LoVo (cell line): ENCODE measurements at regions not wholly inside any gene's neighbourhood (a gene's known extent, or its start where the extent isn't known, plus 50 kb on each side); places are given as distances from the start of the nearest gene placed in this dataset.

Experiments
- DNase-seq: peaks from one replicate; pipeline ENCODE4 v3.0.0-alpha.2; 2016; ENCODE audit warnings: low spot score

GRCh38 chr6:145383428-145383827 lies 351.9 kb downstream of the EPM2A start:
- DNase-seq: no peak

GRCh38 chr6:145384503-145384902 lies 350.8 kb downstream of the EPM2A start:
- DNase-seq: no peak

GRCh38 chr6:145396499-145396898 lies 338.8 kb downstream of the EPM2A start:
- DNase-seq: no peak

- no peak for DNase-seq
These were observed 334.8 kb downstream of the EPM2A start for GRCh38 chr6:145400508-145400907.

- no peak for DNase-seq
These were observed 330.2 kb downstream of the EPM2A start for GRCh38 chr6:145405006-145405551.

- no peak for DNase-seq
These were observed 328.5 kb downstream of the EPM2A start for GRCh38 chr6:145406783-145407182.

GRCh38 chr6:145415616-145416015 lies 319.7 kb downstream of the EPM2A start:
- DNase-seq: no peak

GRCh38 chr6:145420599-145420998 lies 314.7 kb downstream of the EPM2A start:
- DNase-seq: no peak

- DNase-seq: no peak
These were observed 311.4 kb downstream of the EPM2A start for GRCh38 chr6:145423936-145424335.

- no peak for DNase-seq
These were observed 308.1 kb downstream of the EPM2A start for GRCh38 chr6:145427232-145427631.

- DNase-seq: no peak
These were observed 306.6 kb downstream of the EPM2A start for GRCh38 chr6:145428706-145429105.

- DNase-seq: no peak
These were observed 293.2 kb downstream of the EPM2A start for GRCh38 chr6:145442110-145442509.

- DNase-seq: no peak
These were observed 289.6 kb downstream of the EPM2A start for GRCh38 chr6:145445674-145446073.

GRCh38 chr6:145451029-145451428 lies 284.3 kb downstream of the EPM2A start:
- no peak for DNase-seq

- no peak for DNase-seq
These were observed 281.9 kb downstream of the EPM2A start for GRCh38 chr6:145453376-145453775.

GRCh38 chr6:145454006-145454405 lies 281.3 kb downstream of the EPM2A start:
- no peak for DNase-seq

GRCh38 chr6:145457556-145457955 lies 277.8 kb downstream of the EPM2A start:
- no peak for DNase-seq

- DNase-seq: no peak
These were observed 266.8 kb downstream of the EPM2A start for GRCh38 chr6:145468534-145468933.

GRCh38 chr6:145469021-145469420 lies 266.3 kb downstream of the EPM2A start:
- no peak for DNase-seq

GRCh38 chr6:145475794-145476396 lies 259.4 kb downstream of the EPM2A start:
- DNase-seq: no peak

GRCh38 chr6:145480024-145480423 lies 255.3 kb downstream of the EPM2A start:
- DNase-seq: no peak

- peak; percentile 13 for DNase-seq
These were observed 251.9 kb downstream of the EPM2A start for GRCh38 chr6:145483191-145483996.

- no peak for DNase-seq
These were observed 250.0 kb downstream of the EPM2A start for GRCh38 chr6:145485288-145485687.
